IMR-90 (cell line): ENCODE measurements at regions not wholly inside any gene's neighbourhood (a gene's known extent, or its start where the extent isn't known, plus 50 kb on each side); places are given as distances from the start of the nearest gene placed in this dataset.

Experiments used
- ATAC-seq: fragments of 200-7000 bp; cut with Tn5 transposase; 2 replicates; pipeline ENCODE4 v1.9.1; 2020; ENCODE audit warnings: low read depth, mild to moderate bottlenecking, moderate library complexity
- BruUV-seq: library from RNA; stranded (reverse); fragments of 400-500 nt; replicated peaks from 2 replicates; lab custom pipeline; 2021; lab: Mats Ljungman, UMichigan
- CTCF ChIA-PET: fragments of 300-600 bp; formaldehyde crosslinking; extraction: SDS; loops from one replicate; lab custom pipeline; 2021; ENCODE audit warnings: antibody characterized with exemption; lab: Yijun Ruan, JAX
- POLR2A ChIA-PET: fragments of 300-600 bp; sonication (Branson Sonifier 250); formaldehyde crosslinking; loops from one replicate; lab custom pipeline; 2022; ENCODE audit warnings: antibody characterized with exemption; ENCODE audit not compliant: unreplicated experiment; lab: Charles Lee
- DNase-seq: peaks from one replicate; pipeline ENCODE4 v3.0.0; 2013
- H2AFZ ChIP-seq: replicated peaks from 2 replicates; pipeline ENCODE3; 2013; ENCODE audit warnings: low read length, mild to moderate bottlenecking; ENCODE audit not compliant: poor library complexity
- H2AK5ac ChIP-seq: 2 replicates; pipeline ENCODE4 v1.6.1; 2013; ENCODE audit warnings: low read depth, low read length, inconsistent platforms
- H2AK9ac ChIP-seq: replicated peaks from 2 replicates; pipeline ENCODE3; 2013; ENCODE audit warnings: mild to moderate bottlenecking, low read depth, low read length, moderate library complexity; ENCODE audit not compliant: poor library complexity
- H2BK120ac ChIP-seq: 2 replicates; pipeline ENCODE4 v1.6.1; 2013; ENCODE audit warnings: low read depth, low read length, inconsistent platforms
- H2BK15ac ChIP-seq: 3 replicates; pipeline ENCODE4 v1.6.1; 2013; ENCODE audit warnings: low read depth, low read length, inconsistent platforms
- H2BK20ac ChIP-seq: 2 replicates; pipeline ENCODE4 v1.6.1; 2013; ENCODE audit warnings: low read depth, mild to moderate bottlenecking, inconsistent platforms, low read length, moderate library complexity
- H2BK5ac ChIP-seq: 2 replicates; pipeline ENCODE4 v1.6.1; 2013; ENCODE audit warnings: mild to moderate bottlenecking, low read depth, low read length, inconsistent platforms; ENCODE audit not compliant: poor library complexity, severe bottlenecking
- H3K14ac ChIP-seq: replicated peaks from 2 replicates; pipeline ENCODE4 v1.6.1; 2013; ENCODE audit warnings: low read depth, low read length, inconsistent platforms
- H3K18ac ChIP-seq: 2 replicates; pipeline ENCODE4 v1.6.1; 2013; ENCODE audit warnings: low read depth, low read length, control low read depth
- H3K23ac ChIP-seq: 2 replicates; pipeline ENCODE4 v1.6.1; 2013; ENCODE audit warnings: low read depth, low read length, inconsistent platforms
- H3K27ac ChIP-seq: 2 replicates; pipeline ENCODE4 v1.5.1; 2013; ENCODE audit warnings: mild to moderate bottlenecking, control low read depth, low read length; ENCODE audit not compliant: insufficient read depth
- H3K27me3 ChIP-seq: 2 replicates; pipeline ENCODE4 v1.6.1; 2013; ENCODE audit warnings: low read length; ENCODE audit not compliant: control insufficient read depth, insufficient read depth
- H3K36me3 ChIP-seq: 2 replicates; pipeline ENCODE4 v1.6.1; 2013; ENCODE audit warnings: low read length, mixed read lengths; ENCODE audit not compliant: control insufficient read depth, insufficient read depth
- H3K4ac ChIP-seq: 2 replicates; pipeline ENCODE4 v1.6.1; 2013; ENCODE audit warnings: low read depth, low read length, inconsistent platforms
- H3K4me1 ChIP-seq: 2 replicates; pipeline ENCODE4 v1.6.1; 2013; ENCODE audit warnings: low read length, mixed read lengths; ENCODE audit not compliant: control insufficient read depth, insufficient read depth
- H3K4me2 ChIP-seq: 2 replicates; pipeline ENCODE4 v1.6.1; 2013; ENCODE audit warnings: low read depth, mild to moderate bottlenecking, control low read depth, low read length, moderate library complexity
- H3K4me3 ChIP-seq: 2 replicates; pipeline ENCODE4 v1.5.1; 2013; ENCODE audit warnings: low read depth, mild to moderate bottlenecking, control low read depth, low read length, moderate library complexity; ENCODE audit not compliant: insufficient read depth
- H3K56ac ChIP-seq: 2 replicates; pipeline ENCODE4 v1.6.1; 2013; ENCODE audit warnings: low read length, inconsistent platforms; ENCODE audit not compliant: insufficient read depth; ENCODE audit errors: extremely low read depth
- H3K79me1 ChIP-seq, 2 experiments: 2 replicates each; pipeline ENCODE4 v1.6.1; 2013; ENCODE audit warnings: low read length in 2 of 2, inconsistent platforms in 1 of 2, low read depth in 1 of 2
- H3K9ac ChIP-seq: 2 replicates; pipeline ENCODE4 v1.6.1; 2013; ENCODE audit warnings: low read depth, low read length, control low read depth
- H3K9me1 ChIP-seq: 2 replicates; pipeline ENCODE4 v1.6.1; 2013; ENCODE audit warnings: low read length, inconsistent platforms; ENCODE audit not compliant: insufficient read depth
- H3K9me3 ChIP-seq: 2 replicates; pipeline ENCODE4 v1.6.1; 2013; ENCODE audit warnings: low read length; ENCODE audit not compliant: control insufficient read depth, insufficient read depth
- H4K20me1 ChIP-seq: 2 replicates; pipeline ENCODE4 v1.6.1; 2013; ENCODE audit warnings: low read length, inconsistent platforms; ENCODE audit not compliant: insufficient read depth
- H4K5ac ChIP-seq: 2 replicates; pipeline ENCODE4 v1.6.1; 2013; ENCODE audit warnings: mild to moderate bottlenecking, low read depth, low read length, control low read depth
- H4K8ac ChIP-seq, 2 experiments: 2 replicates each; pipeline ENCODE4 v1.6.1; 2013; ENCODE audit warnings: low read depth in 2 of 2, low read length in 2 of 2, control low read depth in 1 of 2, inconsistent platforms in 1 of 2
- H4K91ac ChIP-seq: 2 replicates; pipeline ENCODE4 v1.6.1; 2013; ENCODE audit warnings: low read depth, low read length, inconsistent platforms; ENCODE audit not compliant: insufficient read depth
- BHLHE40 ChIP-seq: fragments of 150-350 bp; IDR thresholded peaks from 2 replicates; pipeline ENCODE4 v1.6.1; 2016; ENCODE audit warnings: mild to moderate bottlenecking, low read depth, low read length
- CEBPB ChIP-seq: IDR thresholded peaks from 2 replicates; pipeline ENCODE4 v1.6.1; 2012; ENCODE audit warnings: low read depth, low read length, improper control_type of control experiment
- CHD1 ChIP-seq: IDR thresholded peaks from 2 replicates; pipeline ENCODE4 v1.6.1; 2012; ENCODE audit warnings: low read depth, low read length, improper control_type of control experiment
- CTCF ChIP-seq: conservative IDR thresholded peaks from 2 replicates; pipeline ENCODE4 v1.5.1; 2012; ENCODE audit warnings: mild to moderate bottlenecking, low read depth, low read length, improper control_type of control experiment
- ELK1 ChIP-seq: fragments of 150-350 bp; IDR thresholded peaks from 2 replicates; pipeline ENCODE4 v1.6.1; 2016; ENCODE audit warnings: low read depth, mild to moderate bottlenecking, low read length, moderate library complexity, borderline replicate concordance
- FOS ChIP-seq: fragments of 150-350 bp; IDR thresholded peaks from 2 replicates; pipeline ENCODE4 v1.6.1; 2016; ENCODE audit warnings: low read depth, low read length
- MAFK ChIP-seq: IDR thresholded peaks from 2 replicates; pipeline ENCODE4 v1.6.1; 2012; ENCODE audit warnings: low read depth, low read length, improper control_type of control experiment
- MAZ ChIP-seq: IDR thresholded peaks from 2 replicates; pipeline ENCODE4 v1.6.1; 2012; ENCODE audit warnings: low read depth, mild to moderate bottlenecking, low read length, improper control_type of control experiment, moderate library complexity, borderline replicate concordance
- MXI1 ChIP-seq: IDR thresholded peaks from 2 replicates; pipeline ENCODE4 v1.6.1; 2012; ENCODE audit warnings: low read depth, mild to moderate bottlenecking, low read length, moderate library complexity, borderline replicate concordance
- NFE2L2 ChIP-seq: fragments of 150-350 bp; IDR thresholded peaks from 2 replicates; pipeline ENCODE4 v1.6.1; 2016; ENCODE audit warnings: low read depth, mild to moderate bottlenecking, low read length
- POLR2A ChIP-seq: IDR thresholded peaks from 2 replicates; pipeline ENCODE4 v1.6.1; 2012; ENCODE audit warnings: mild to moderate bottlenecking, low read depth, low read length
- RAD21 ChIP-seq: IDR thresholded peaks from 2 replicates; pipeline ENCODE4 v1.6.1; 2012; ENCODE audit warnings: low read length, improper control_type of control experiment
- RCOR1 ChIP-seq: IDR thresholded peaks from 2 replicates; pipeline ENCODE4 v1.6.1; 2012; ENCODE audit warnings: mild to moderate bottlenecking, low read length, improper control_type of control experiment; ENCODE audit not compliant: insufficient replicate concordance
- RFX5 ChIP-seq: IDR thresholded peaks from 2 replicates; pipeline ENCODE4 v1.8.0; 2012; ENCODE audit warnings: low read depth, mild to moderate bottlenecking, low read length, moderate library complexity
- SMC3 ChIP-seq: fragments of 150-350 bp; IDR thresholded peaks from 2 replicates; pipeline ENCODE4 v1.6.1; 2016; ENCODE audit warnings: low read depth, mild to moderate bottlenecking, antibody characterized with exemption, low read length, moderate library complexity
- USF2 ChIP-seq: fragments of 150-350 bp; IDR thresholded peaks from 2 replicates; pipeline ENCODE4 v1.6.1; 2017; ENCODE audit warnings: mild to moderate bottlenecking, antibody characterized with exemption, low read length, low read depth
- WGBS, 2 experiments: methylation state at CpG; one replicate each; pipeline versions ENCODE4 v1.1.5 to v1.1.7; 2013; ENCODE audit warnings: missing lambda C conversion rate in 2 of 2; ENCODE audit not compliant: insufficient read length in 1 of 2; ENCODE audit errors: extremely low coverage in 2 of 2; 5-methylcytosine and 5-hydroxymethylcytosine counted together
- dilution Hi-C: fragments of 300-500 bp; cut with HindIII; formaldehyde crosslinking; loops from one replicate; pipeline ENCODE4 v1.14.3; 2018; ENCODE audit warnings: low sequenced_read_pairs; ENCODE audit not compliant: unreplicated experiment
- in situ Hi-C: fragments of 300-500 bp; cut with MboI; formaldehyde crosslinking; loops from 3 replicates; pipeline ENCODE4 v1.14.3; 2019; ENCODE audit warnings: low sequenced_read_pairs, inconsistent platforms, mixed read lengths
- intact Hi-C: fragments of 100-400 bp; cut with micrococcal nuclease; formaldehyde crosslinking; loops from 2 replicates; pipeline ENCODE4 v1.10.0; 2022

GRCh38 chr4:66539745-66540144 is 869.5 kb upstream of the EPHA5 start:
- H2AK9ac ChIP-seq, result no peak overlapping the region
- H3K14ac ChIP-seq, result no peak overlapping the region
- in situ Hi-C loops, result no loop called here
- no peak overlapping the region for H3K4me3 ChIP-seq
- POLR2A ChIA-PET, result no interaction called here
- intact Hi-C loops, result no loop called here
- H2BK5ac ChIP-seq, result no peak overlapping the region
- dilution Hi-C loops, result no loop called here
- BruUV-seq, result no TSS peak
- H3K9me3 ChIP-seq, result peaks cover 3% of the 10 kb centered on the region; the same call in 1 of the 2 replicates
- H2BK120ac ChIP-seq, result no peak overlapping the region
- no peak overlapping the region for H2AK5ac ChIP-seq
- H3K27me3 ChIP-seq, result no peaks in the 10 kb centered on the region
- H3K18ac ChIP-seq, result no peak overlapping the region
- H3K56ac ChIP-seq, result no peak overlapping the region
- no peak overlapping the region for H4K5ac ChIP-seq
- H2BK15ac ChIP-seq, result no peak overlapping the region
- TF ChIP-seq CTCF, result no peak
- no peak for TF ChIP-seq RFX5
- TF ChIP-seq NFE2L2, result no peak
- no peak for TF ChIP-seq CHD1
- no peak for TF ChIP-seq POLR2A
- no peak for TF ChIP-seq SMC3
- no peak for TF ChIP-seq CEBPB
- TF ChIP-seq BHLHE40, result no peak
- no peak for TF ChIP-seq RCOR1
- no peak for TF ChIP-seq MAZ
- no peak for TF ChIP-seq FOS
- no peak for TF ChIP-seq ELK1
- TF ChIP-seq MXI1, result no peak
- no peak for TF ChIP-seq RAD21
- TF ChIP-seq MAFK, result no peak
- no peak for TF ChIP-seq USF2
- no peaks in the 10 kb centered on the region for H4K20me1 ChIP-seq
- no peaks in the 10 kb centered on the region for H3K36me3 ChIP-seq
- CTCF ChIA-PET, result no interaction called here
- no peak overlapping the region for H2BK20ac ChIP-seq
- H3K9me1 ChIP-seq, result no peaks in the 10 kb centered on the region
- no peaks in the 10 kb centered on the region for H3K4me1 ChIP-seq
- H3K79me1 ChIP-seq, result no peaks in the 10 kb centered on the region
- no peak overlapping the region for H4K91ac ChIP-seq
- H3K4ac ChIP-seq, result no peak overlapping the region
- no CpG with 5 or more reads among the region's 4 CpGs for WGBS, 2 experiments
- H4K8ac ChIP-seq, result no peak overlapping the region
- no peak overlapping the region for H3K27ac ChIP-seq
- no peak overlapping the region for H3K23ac ChIP-seq
- DNase-seq, result no peak
- no peak overlapping the region for H3K9ac ChIP-seq
- no peak for ATAC-seq
- no peak overlapping the region for H3K4me2 ChIP-seq
- no peak overlapping the region for H2AFZ ChIP-seq
